CD4-positive, alpha-beta T cell treated with Interleukin-6 at 100 ng/mL for 8 hours (primary cell): ENCODE measurements at regions not wholly inside any gene's neighbourhood (a gene's known extent, or its start where the extent isn't known, plus 50 kb on each side); places are given as distances from the start of the nearest gene placed in this dataset.
"Not testable (repeated sequence)": the region's sequence is repeated elsewhere in the genome, so short reads cannot be mapped to it uniquely, and the experiment has no call there.

ENCODE experiments used
- DNase-seq: peaks from one replicate; pipeline ENCODE4 v3.0.0-alpha.2; 2020; ENCODE audit warnings: mixed read lengths, low spot score

DNA sequence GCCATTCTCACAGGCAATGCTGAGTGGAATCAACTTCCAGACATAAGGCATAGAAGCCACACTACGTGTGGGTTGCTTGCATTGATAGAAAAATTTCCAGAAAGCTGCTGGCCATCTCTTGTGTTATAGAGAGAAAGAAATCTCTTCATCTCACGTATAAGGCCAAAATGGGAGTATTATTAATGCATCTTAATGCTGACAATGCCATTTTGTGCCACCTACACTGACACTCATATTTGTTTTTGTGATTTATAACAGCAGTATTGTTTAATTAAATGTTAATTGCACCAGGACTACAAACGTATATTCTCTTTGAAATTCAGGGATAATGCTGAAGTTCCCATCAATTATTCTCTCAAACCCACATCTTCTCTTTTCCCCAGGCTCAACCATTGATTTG, 56.1 kb upstream of the TMEM132D start:
- no peak for DNase-seq

DNA sequence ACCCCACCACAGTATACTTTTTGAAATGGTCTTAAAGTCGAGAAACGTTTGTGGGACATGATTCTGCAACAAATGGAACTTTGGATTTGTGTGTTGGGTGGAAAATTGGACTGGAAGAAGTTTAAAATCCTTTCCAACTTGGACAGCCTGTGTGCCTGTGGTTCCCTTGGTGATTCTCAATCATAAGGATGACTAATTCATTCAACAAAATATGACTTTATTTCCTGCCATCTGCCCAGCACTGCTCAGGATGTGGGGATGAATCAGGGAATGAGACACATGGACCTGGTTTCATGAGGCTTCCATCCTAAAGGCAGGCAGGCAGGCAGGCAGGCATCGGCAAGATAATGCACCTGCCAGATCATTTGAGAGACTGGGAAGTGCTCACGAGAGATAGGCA, 57.3 kb upstream of the TMEM132D start:
- DNase-seq: no peak

DNA sequence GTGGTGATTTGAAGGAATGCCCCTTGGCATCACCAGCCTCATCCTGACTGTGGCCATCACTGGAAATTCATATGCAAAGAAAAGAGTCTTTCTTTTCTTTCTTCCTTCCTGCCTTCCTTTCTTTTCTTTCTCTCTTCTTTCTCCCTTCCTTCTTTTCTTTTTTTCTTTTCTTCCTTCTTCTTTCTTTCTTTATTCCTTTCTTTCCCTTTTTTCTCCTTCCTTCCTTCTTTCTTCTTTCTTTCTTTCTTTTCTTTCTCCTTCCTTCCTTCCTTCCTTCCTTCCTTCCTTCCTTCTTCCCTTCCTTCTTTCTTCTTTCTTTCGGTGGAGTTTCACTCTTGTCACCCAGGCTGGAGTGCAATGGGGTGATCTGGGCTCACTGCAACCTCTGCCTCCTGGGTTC, 58.0 kb upstream of the TMEM132D start:
- DNase-seq: no peak

DNA sequence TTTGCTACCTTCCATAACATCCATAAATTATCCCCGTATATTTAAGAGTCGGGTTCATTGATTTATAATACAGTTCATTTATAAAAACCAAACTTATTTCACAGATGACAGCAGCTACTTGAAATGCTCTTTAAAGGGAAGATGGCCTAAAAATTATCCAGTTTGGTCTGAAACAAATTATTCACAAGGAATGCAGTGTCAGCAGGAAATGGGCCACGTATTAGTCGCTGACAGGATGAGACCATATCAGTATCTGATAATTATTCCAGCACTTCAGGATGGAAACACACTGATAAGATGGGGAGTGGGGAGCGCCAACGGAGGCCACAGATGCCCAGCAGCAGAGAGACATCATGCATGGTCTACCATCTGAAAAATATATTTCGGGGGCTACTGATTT, 60.5 kb upstream of the TMEM132D start:
- no peak for DNase-seq

DNA sequence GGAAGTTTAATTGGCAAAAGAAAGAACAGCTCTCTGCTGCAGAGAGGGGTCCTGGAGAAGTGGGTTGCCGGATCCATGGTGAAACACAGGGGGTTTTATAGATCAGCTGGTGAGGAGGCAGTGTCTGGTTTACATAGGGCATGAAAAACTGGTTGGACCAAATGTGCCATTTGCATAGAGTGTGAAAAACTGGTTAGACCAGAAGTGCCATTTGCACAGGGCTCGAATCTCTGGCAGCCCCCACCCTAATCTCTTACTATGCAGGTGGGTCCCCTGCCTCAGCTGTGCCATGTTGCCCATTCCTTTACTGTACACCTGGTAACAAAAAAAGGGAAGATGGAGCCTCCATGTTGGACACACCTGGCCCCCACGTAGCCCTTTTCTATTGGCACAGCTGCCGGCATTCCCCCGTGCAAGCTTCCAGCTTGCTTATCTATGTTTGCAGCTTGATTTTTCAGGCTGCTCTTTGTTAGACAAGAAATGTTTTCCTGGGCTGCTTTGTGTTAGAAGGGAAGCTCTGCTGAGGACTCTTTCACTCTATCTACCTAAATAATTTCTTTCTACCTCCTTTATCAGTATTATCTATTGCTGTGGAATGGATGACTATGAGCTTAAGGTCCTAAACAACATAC, 61.1 kb upstream of the TMEM132D start:
- no peak for DNase-seq

- DNase-seq: no peak
Measured at GRCh38 chr12:129966146-129966995, 62.5 kb upstream of the TMEM132D start.

- DNase-seq: no peak
Measured at GRCh38 chr12:129971721-129972120, 67.9 kb upstream of the TMEM132D start.

DNA sequence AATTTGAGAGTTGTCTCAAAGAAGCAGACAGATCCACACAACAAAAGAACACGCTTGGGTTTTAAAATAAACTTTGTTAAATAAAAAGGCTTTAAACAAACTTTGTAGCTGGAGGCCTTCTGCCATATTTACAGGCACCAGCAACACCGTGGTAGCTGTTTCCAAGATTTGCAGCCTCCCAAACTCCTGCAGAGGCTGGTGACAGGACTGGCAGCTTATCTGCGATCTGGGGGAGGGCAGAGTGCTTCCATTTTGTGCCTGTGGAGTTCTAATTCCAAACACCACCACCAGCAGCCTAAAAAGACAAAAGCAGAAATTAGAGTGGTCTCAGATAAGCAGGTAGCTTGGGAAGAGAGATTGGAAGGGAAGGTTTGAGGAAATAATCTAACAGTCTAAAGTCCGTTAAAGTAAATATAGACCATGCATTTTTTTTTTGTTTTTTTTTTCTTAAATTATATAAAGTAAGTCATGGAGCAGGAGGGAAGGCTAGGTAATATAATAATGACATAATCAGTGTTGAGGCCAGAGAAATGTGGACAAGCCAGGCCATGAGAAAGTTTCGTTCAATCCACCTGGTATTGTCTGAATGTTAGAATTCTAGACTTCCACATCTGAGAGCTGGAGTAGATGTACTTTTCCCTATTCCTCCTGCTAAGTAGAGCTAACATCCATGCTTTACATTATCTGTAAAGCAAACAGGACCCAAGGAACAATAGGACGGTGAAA, 69.6 kb upstream of the TMEM132D start:
- DNase-seq: no peak

DNA sequence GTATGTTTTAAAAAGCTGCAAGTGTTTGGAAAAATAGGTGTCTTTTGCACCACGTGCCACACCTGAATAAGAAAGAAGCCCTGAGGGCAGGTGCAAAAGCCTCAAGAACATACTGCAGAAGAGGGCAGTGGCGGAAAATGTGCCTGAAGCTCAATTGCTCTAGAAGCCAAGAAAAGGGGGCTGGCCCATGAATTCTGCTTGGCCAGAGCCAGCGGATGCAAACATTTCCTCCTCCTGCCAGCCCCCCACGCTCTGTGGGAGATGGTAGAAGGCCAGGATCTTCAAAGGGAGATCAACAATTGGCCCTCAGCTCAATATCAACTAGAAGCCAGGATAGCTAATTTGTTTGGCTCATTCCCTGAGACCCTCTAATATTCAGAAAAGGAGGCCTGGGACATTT, 80.3 kb upstream of the TMEM132D start:
- DNase-seq: no peak

- DNase-seq: no peak
Measured at GRCh38 chr12:129987841-129988240, 84.0 kb upstream of the TMEM132D start.

DNA sequence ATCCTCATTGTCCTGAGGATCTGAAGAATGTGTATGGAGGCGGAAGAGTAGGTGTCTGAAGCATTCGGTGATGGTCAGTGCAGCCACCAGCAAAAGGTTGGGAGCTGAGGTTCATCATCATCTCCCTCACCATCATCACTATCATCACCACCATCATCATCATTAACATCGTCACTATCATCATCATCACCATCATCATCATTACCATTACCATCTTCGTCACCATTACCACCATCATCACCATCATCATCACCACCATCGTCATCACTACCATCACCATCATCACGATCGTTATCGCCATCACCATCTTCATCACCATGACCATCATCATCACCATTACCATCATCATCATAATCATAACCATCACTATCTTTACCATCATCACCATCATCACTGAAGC, 90.8 kb upstream of the TMEM132D start:
- no peak for DNase-seq

GRCh38 chr12:129997239-129997638, 93.4 kb upstream of the TMEM132D start:
- DNase-seq: no peak

DNA sequence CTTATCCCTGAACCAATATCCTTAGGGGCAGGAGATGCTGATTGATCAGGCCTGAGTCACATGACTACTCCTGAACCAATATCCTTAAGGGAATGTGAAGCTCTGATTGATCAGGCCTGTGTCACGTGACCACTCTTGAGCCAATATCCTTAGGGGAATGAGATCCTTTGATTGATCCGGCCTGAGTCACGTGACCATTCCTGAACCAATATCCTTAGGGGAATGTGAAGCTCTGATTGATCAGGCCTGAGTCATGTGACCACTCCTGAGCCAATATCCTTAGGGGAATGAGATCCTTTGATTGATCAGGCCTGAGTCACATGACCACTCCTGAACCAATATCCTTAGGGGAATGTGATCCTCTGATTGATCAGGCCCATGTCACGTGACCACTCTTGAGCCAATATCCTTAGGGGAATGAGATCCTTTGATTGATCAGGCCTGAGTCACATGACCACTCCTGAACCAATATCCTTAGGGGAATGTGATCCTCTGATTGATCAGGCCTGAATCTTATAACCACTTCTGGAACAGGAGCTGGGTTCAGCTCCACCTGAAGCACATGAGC, 100.6 kb upstream of the TMEM132D start:
- not testable (repeated sequence) for DNase-seq

DNA sequence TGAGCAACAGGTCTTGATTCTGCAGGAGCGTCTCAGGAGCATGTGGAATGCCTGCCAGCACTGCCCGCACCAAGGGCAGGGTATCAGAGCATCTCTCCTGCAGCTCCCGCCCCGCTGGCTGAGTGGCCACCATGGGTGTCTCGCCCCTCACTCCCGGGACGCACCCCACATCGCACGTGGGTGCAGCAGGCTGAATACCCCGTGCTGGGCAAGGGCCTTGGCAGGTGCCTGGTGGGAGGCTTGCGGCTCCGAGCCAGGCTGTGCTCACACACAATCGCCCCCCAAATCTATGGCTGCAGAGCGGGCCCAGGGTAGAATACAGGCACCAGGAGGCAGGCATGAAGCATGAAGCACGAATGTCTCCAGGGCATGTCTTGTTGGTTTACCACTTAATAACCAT, 103.9 kb upstream of the TMEM132D start:
- no peak for DNase-seq

DNA sequence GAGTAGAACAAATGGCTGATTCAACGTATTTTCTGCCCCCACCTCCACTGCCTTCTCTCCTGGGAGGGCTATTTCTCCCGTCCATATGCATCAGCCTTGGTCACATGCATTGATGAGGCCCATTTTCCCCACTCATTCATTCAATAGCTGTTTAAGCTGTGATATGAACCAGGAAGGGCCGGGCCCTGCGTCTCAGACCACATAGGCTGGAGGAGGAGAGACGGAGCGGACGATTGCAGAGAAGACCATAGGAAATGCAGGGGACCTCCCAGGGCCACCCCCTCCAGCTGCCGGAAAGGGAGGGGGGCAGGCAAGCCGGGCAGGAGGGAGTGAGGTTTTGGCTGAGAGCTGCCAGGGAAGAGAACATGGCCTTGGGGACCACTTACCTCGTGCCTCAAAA, 104.4 kb upstream of the TMEM132D start:
- no peak for DNase-seq

- no peak for DNase-seq
Measured at GRCh38 chr12:130009961-130010360, 106.1 kb upstream of the TMEM132D start.

DNA sequence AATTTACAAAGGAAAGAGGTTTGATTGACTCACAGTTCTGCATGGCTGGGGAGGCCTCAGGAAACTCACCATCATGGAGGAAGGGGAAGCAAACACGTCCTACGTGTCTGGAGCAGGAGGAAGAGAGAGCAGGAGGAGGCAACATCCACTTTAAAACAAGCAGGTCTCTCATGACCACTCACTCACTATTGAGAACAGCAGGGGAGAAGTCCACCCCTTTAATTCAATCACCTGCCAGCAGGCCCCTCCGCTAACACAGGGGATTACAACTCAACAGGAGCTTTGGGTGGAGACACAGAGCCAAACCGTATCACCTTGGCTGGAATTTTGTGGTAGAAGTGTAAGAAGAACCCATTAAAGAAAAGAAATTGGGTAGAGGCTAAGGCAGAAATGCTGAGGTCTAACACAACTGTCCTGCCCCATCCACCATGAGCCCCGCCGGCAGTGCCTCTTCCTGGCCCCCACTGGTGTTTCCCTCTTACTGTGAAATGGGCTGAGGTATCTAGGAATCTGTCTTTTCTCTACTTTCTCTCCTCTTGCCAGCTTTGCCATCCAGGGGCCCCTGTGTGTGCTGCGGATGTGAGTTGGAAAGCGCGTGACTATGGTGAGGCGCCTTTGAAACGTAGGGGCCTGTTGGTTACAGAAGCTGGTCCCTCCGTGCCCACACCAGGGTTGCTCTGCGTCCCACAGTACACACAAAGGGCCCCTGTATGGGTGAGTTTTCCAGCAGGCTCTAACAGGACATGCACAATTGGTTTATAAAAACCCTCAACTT, 108.0 kb upstream of the TMEM132D start:
- DNase-seq: no peak

- no peak for DNase-seq
Measured at GRCh38 chr12:130013771-130014484, 110.1 kb upstream of the TMEM132D start.

DNA sequence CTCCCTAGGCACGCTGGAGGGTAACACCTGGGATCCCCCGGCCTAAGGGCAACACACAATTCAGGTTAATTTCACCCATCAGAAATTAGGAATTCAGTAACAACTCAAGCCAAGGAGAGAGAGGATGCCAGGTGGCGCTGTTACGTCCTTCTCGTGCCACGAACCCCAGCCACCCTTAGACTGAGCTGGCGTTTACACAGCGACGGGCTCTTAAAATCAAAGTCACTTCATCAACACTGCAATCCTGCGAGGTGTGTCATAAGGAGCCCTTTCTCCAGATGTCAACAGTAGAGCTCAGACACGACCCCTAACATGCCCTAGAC, 110.6 kb upstream of the TMEM132D start:
- no peak for DNase-seq

- DNase-seq: no peak
Measured at GRCh38 chr12:130016194-130016593, 112.4 kb upstream of the TMEM132D start.

DNA sequence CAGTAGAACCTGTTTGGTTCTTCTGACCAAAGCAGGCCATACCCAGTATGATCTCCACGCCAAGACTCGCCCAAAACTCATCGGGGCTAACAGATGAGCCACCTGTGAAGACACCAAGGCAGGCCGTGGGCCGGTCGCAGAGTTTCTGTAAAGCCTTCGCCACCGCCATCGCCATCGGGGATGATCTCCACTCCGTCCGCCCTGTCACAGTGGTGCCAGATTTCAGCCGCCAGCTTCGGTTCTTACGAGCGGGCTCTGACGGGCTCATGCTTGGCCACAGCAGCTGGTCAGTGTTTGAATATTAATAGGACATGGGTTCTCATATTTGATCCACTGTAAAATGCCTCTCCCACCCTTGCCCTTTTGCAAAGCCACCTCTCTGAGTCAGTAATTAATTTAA, 113.2 kb upstream of the TMEM132D start:
- DNase-seq: no peak
